ENCODE measurements at regions not wholly inside any gene's neighbourhood (a gene's known extent, or its start where the extent isn't known, plus 50 kb on each side); places are given as distances from the start of the nearest gene placed in this dataset.

DNA sequence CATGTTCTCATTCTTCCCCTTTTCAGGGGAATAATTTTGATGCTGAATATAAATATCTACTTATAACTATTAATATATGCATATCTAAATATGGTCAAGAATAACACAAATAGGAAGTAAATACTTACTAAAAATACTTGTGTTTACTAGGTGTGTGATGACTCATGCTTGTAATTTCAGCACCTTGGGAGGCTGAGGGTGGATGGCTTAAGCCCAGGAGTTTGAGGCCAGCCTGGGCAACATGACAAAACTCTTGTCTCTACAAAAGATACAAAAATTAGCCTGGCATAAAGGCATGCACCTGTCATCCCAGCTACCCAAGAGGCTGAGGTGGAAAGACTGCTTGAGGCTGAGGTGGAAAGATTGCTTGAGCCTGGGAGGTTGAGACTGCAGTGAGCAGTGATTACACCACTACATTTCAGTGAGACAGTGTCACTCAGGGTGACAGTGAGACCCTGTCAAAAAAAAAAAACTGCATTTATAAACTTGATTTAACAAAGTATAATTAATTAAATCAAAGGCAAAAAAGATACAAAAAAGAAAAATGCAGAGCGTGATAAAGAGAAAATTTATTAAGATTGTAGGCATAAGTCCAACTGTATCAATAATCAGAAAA, 703.1 kb upstream of the VRK2 start:
- Mint-ChIP-seq H3K27ac (ENCODE audit: unreplicated experiment) (no peak overlapping the region), H3K9me3 (ENCODE audit: unreplicated experiment) (peaks cover 13% of the 10 kb centered on the region), H3K27me3 (ENCODE audit: unreplicated experiment) (peaks cover 21% of the 10 kb centered on the region), H3K4me3 (ENCODE audit: unreplicated experiment) (no peak overlapping the region), H3K4me1 (ENCODE audit: unreplicated experiment) (no peaks in the 10 kb centered on the region), H3K36me3 (ENCODE audit: unreplicated experiment) (no peaks in the 10 kb centered on the region)
- no peak for TF ChIP-seq CTCF (IDR thresholded peaks at IDR 0.05)
- no peak for DNase-seq (ENCODE audit: extremely low spot score, unreplicated experiment)

DNA sequence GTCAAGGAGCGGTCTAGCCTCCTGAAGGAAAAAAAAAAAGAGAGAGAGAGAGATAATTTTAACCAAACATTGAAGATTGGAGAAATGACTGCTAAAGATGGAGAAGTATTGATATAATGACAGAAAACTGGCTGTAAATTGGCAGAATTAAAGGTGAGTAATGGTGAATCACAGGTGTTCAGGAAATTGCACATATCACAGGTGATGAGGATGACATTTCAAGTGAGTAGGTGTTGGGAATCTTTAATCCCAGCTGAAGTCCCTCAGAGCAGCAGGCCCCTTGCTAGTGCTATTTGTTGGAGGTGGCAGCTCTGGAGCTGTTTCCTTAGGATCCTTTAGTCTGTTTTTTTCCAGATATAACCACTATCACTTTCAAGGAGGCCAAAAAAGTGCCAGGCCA, 678.4 kb upstream of the VRK2 start:
- H3K27me3 Mint-ChIP-seq (ENCODE audit: unreplicated experiment) = no peaks in the 10 kb centered on the region
- no peak for TF ChIP-seq CTCF (IDR thresholded peaks at IDR 0.05)
- H3K36me3 Mint-ChIP-seq (ENCODE audit: unreplicated experiment) = no peaks in the 10 kb centered on the region
- no peak overlapping the region for H3K27ac Mint-ChIP-seq (ENCODE audit: unreplicated experiment)
- peaks cover 13% of the 10 kb centered on the region for H3K4me1 Mint-ChIP-seq (ENCODE audit: unreplicated experiment)
- no peak for DNase-seq (ENCODE audit: extremely low spot score, unreplicated experiment)
- peaks cover 3% of the 10 kb centered on the region for H3K9me3 Mint-ChIP-seq (ENCODE audit: unreplicated experiment)
- H3K4me3 Mint-ChIP-seq (ENCODE audit: unreplicated experiment) = no peak overlapping the region

DNA sequence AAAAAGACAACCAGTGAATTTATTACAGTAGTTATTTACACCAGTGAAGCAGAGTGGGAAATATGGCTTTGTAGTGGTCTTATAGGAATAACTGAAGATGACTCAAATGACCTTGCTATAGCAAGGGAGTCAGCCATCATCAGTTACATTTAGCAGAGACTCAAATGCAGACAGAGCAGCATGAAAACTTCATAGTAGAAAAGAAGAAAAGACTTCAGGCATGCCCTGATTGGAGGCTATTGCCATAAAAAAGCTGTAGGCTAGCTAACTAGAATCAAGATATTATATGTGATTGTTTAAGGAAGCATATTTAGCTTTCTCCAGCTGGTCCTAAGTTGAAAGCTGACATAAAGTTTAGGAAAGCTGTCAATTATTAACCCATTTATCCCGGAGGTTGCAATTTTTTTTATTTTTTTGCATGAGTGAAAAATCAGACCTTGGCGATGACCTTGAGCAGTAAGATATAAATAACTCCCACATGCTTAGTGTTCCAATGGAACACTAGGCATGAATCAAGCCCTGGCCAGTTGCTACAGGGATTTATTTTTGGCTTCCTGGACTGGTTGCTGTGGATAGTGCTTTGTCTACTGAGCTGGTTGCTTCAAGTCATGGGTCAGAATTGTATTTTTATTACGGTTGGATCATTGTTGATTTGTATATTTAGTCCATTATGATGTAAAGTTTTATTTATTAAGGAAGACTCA, 675.6 kb upstream of the VRK2 start:
- Mint-ChIP-seq H3K27me3 (ENCODE audit: unreplicated experiment) (no peaks in the 10 kb centered on the region), H3K4me1 (ENCODE audit: unreplicated experiment) (peaks cover 22% of the 10 kb centered on the region), H3K9me3 (ENCODE audit: unreplicated experiment) (peaks cover 8% of the 10 kb centered on the region), H3K36me3 (ENCODE audit: unreplicated experiment) (no peaks in the 10 kb centered on the region), H3K27ac (ENCODE audit: unreplicated experiment) (no peak overlapping the region), H3K4me3 (ENCODE audit: unreplicated experiment) (no peak overlapping the region)
- no peak for TF ChIP-seq CTCF (IDR thresholded peaks at IDR 0.05)
- no peak for DNase-seq (ENCODE audit: extremely low spot score, unreplicated experiment)

- Mint-ChIP-seq H3K27me3 (ENCODE audit: unreplicated experiment) (no peaks in the 10 kb centered on the region), H3K4me3 (ENCODE audit: unreplicated experiment) (no peak overlapping the region), H3K27ac (ENCODE audit: unreplicated experiment) (no peak overlapping the region), H3K36me3 (ENCODE audit: unreplicated experiment) (no peaks in the 10 kb centered on the region), H3K9me3 (ENCODE audit: unreplicated experiment) (peaks cover 8% of the 10 kb centered on the region), H3K4me1 (ENCODE audit: unreplicated experiment) (peaks cover 22% of the 10 kb centered on the region)
- TF ChIP-seq CTCF (IDR thresholded peaks at IDR 0.05) = no peak
- DNase-seq (ENCODE audit: extremely low spot score, unreplicated experiment) = no peak
These were observed 674.2 kb upstream of the VRK2 start for GRCh38 chr2:57372237-57372984.

DNA sequence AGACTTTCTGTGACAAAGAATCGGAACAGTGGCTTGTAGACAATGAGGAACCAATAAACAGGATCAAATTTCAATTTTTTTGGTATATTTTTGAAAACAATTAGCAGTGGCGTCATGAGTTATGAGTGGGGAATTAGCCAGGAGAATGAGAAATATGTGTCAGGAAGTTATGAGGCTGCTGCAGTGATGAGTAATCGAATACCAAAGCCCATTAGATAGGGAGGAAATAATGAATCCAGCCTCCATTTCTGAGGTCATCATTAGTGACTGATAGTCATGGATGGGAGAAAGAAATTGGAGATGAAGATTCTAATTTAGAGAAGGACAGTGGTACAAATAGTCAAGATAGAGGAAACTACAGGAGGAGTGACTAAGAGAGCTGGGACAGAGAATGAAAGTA, 673.1 kb upstream of the VRK2 start:
- Mint-ChIP-seq H3K9me3 (ENCODE audit: unreplicated experiment) (peaks cover 8% of the 10 kb centered on the region), H3K36me3 (ENCODE audit: unreplicated experiment) (no peaks in the 10 kb centered on the region), H3K4me1 (ENCODE audit: unreplicated experiment) (peaks cover 22% of the 10 kb centered on the region), H3K27ac (ENCODE audit: unreplicated experiment) (no peak overlapping the region), H3K4me3 (ENCODE audit: unreplicated experiment) (no peak overlapping the region), H3K27me3 (ENCODE audit: unreplicated experiment) (no peaks in the 10 kb centered on the region)
- DNase-seq (ENCODE audit: extremely low spot score, unreplicated experiment) = no peak
- TF ChIP-seq CTCF (IDR thresholded peaks at IDR 0.05) = no peak
